SK-N-MC (cell line): ENCODE measurements at regions not wholly inside any gene's neighbourhood (a gene's known extent, or its start where the extent isn't known, plus 50 kb on each side); places are given as distances from the start of the nearest gene placed in this dataset.

Experiments used
- EZH2 ChIP-seq: fragments of 200-600 bp; sonication (generic); IDR thresholded peaks from one replicate; pipeline ENCODE4 v1.6.1; 2017; ENCODE audit warnings: antibody characterized with exemption
- POLR2AphosphoS5 ChIP-seq: IDR thresholded peaks from 2 replicates; pipeline ENCODE4 v1.6.1; 2012; ENCODE audit warnings: mild to moderate bottlenecking, low read depth, low read length, borderline replicate concordance

DNA sequence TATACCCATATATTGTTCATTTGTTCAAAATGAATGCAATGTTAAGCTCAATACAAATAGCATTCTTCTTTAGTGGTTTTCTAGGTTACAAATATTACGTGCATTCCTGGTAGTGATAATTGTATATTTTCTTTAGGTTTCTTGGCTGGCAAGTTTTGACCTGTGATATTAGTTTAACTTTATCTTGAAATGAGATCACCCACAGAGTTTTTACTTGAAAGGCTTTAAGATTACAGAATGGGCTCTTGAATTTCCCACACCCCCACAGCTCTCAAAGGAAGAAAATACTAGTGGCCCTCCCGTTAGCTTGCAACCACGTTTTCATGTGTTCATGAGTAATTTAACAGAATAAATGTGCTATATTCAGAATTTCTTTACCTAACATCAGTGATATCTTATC is 1315.5 kb upstream of the GJE1 start:
- TF ChIP-seq EZH2 (no peak), POLR2AphosphoS5 (no peak)
